Osteocyte (in vitro differentiated cells): ENCODE measurements at regions not wholly inside any gene's neighbourhood (a gene's known extent, or its start where the extent isn't known, plus 50 kb on each side); places are given as distances from the start of the nearest gene placed in this dataset.

ENCODE experiments used
- DNase-seq: peaks from one replicate; pipeline ENCODE4 v3.0.0; 2021; ENCODE audit warnings: mixed read lengths; ENCODE audit not compliant: unreplicated experiment; ENCODE audit errors: extremely low spot score
- H3K27ac Mint-ChIP-seq: one replicate; pipeline ENCODE4 v1.8.0; 2021; ENCODE audit warnings: mild to moderate bottlenecking, mixed read lengths; ENCODE audit not compliant: unreplicated experiment
- H3K27me3 Mint-ChIP-seq: one replicate; pipeline ENCODE4 v1.8.0; 2021; ENCODE audit warnings: mixed read lengths; ENCODE audit not compliant: unreplicated experiment
- H3K36me3 Mint-ChIP-seq: one replicate; pipeline ENCODE4 v1.8.0; 2021; ENCODE audit warnings: mixed read lengths; ENCODE audit not compliant: unreplicated experiment
- H3K4me1 Mint-ChIP-seq: one replicate; pipeline ENCODE4 v1.8.0; 2021; ENCODE audit warnings: mixed read lengths; ENCODE audit not compliant: unreplicated experiment
- H3K4me3 Mint-ChIP-seq: one replicate; pipeline ENCODE4 v1.8.0; 2021; ENCODE audit warnings: mild to moderate bottlenecking, moderate library complexity, mixed read lengths; ENCODE audit not compliant: unreplicated experiment
- H3K9me3 Mint-ChIP-seq: one replicate; pipeline ENCODE4 v1.8.0; 2021; ENCODE audit warnings: mixed read lengths; ENCODE audit not compliant: unreplicated experiment
- CTCF ChIP-seq: fragments of 200-600 bp; sonication (generic); IDR thresholded peaks from 2 replicates; pipeline ENCODE4 v1.5.0; 2021; ENCODE audit warnings: antibody characterized with exemption, mild to moderate bottlenecking, moderate library complexity

- H3K36me3 Mint-ChIP-seq, result no peaks in the 10 kb centered on the region
- H3K9me3 Mint-ChIP-seq, result peaks cover 5% of the 10 kb centered on the region
- H3K27ac Mint-ChIP-seq, result no peak overlapping the region
- H3K4me3 Mint-ChIP-seq, result no peak overlapping the region
- H3K4me1 Mint-ChIP-seq, result peaks cover 14% of the 10 kb centered on the region
- no peaks in the 10 kb centered on the region for H3K27me3 Mint-ChIP-seq
- TF ChIP-seq CTCF, result no peak
- DNase-seq, result no peak
Observed at GRCh38 chr3:150090006-150090405, 119.3 kb upstream of the PFN2 start.

GRCh38 chr3:150084128-150084527 lies 113.4 kb upstream of the PFN2 start:
- Mint-ChIP-seq H3K9me3 (peaks cover 5% of the 10 kb centered on the region), H3K4me1 (peaks cover 46% of the 10 kb centered on the region), H3K4me3 (no peak overlapping the region), H3K27me3 (no peaks in the 10 kb centered on the region), H3K36me3 (no peaks in the 10 kb centered on the region), H3K27ac (no peak overlapping the region)
- DNase-seq, result no peak
- no peak for TF ChIP-seq CTCF

DNA sequence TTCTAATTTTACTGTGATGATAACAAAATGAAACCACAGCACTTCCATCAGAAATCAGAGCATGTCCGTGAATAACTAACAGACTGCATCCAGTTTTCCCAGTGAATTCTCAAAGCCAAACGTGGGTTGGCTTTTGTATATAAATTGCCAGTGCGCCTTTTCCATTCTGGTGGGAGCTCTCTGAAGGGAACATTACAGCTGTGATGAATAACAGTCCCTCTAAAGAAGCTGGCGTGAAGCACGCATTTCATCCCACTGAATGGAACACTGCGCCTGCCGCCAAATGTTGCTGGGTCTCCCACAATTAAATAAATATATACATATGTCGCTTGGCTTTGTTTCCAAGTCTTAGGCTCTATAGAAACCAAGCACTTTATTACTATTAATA lies 113.0 kb upstream of the PFN2 start:
- DNase-seq, result no peak
- Mint-ChIP-seq H3K27me3 (no peaks in the 10 kb centered on the region), H3K4me1 (peaks cover 50% of the 10 kb centered on the region), H3K9me3 (peaks cover 3% of the 10 kb centered on the region), H3K4me3 (peak overlapping the region; percentile 33), H3K36me3 (no peaks in the 10 kb centered on the region), H3K27ac (peak overlapping the region; percentile 82)
- TF ChIP-seq CTCF, result no peak

GRCh38 chr3:150082898-150083654 lies 112.4 kb upstream of the PFN2 start:
- peaks cover 54% of the 10 kb centered on the region for H3K4me1 Mint-ChIP-seq
- TF ChIP-seq CTCF, result no peak
- peak overlapping the region; percentile 33 for H3K4me3 Mint-ChIP-seq
- H3K27ac Mint-ChIP-seq, result peak overlapping the region; percentile 82
- no peaks in the 10 kb centered on the region for H3K27me3 Mint-ChIP-seq
- DNase-seq, result no peak
- H3K9me3 Mint-ChIP-seq, result no peaks in the 10 kb centered on the region
- H3K36me3 Mint-ChIP-seq, result no peaks in the 10 kb centered on the region

DNA sequence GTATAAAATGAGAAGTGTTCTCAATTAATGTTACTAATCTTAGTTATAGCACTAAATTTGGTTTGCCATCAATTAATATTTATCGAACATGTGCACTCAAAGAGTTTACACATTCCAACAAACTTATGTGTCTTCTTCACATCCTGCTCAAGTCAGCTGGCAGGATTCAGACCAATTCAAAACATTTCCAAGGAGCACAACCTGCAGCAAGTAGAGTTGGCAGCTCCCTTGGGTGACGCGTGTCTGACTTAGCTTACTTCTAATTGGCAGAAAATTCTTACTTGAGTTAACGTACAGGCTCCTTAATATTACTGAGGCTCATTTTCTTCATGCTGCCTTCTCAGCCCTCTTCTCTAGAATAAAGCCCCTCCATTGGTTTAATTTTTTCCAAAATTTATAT lies 110.4 kb upstream of the PFN2 start:
- H3K4me3 Mint-ChIP-seq, result no peak overlapping the region
- H3K4me1 Mint-ChIP-seq, result peaks cover 54% of the 10 kb centered on the region
- H3K27ac Mint-ChIP-seq, result peak overlapping the region; percentile 67
- H3K9me3 Mint-ChIP-seq, result no peaks in the 10 kb centered on the region
- no peak for TF ChIP-seq CTCF
- no peaks in the 10 kb centered on the region for H3K27me3 Mint-ChIP-seq
- no peaks in the 10 kb centered on the region for H3K36me3 Mint-ChIP-seq
- DNase-seq, result no peak
